Skin epidermis (tissue), 12 donors: ENCODE measurements at regions not wholly inside any gene's neighbourhood (a gene's known extent, or its start where the extent isn't known, plus 50 kb on each side); places are given as distances from the start of the nearest gene placed in this dataset.

Experiments
- H3K27ac ChIP-seq, 21 experiments: fragments of 200-600 bp; sonication (generic) in 11 of 21; one replicate each; pipeline ENCODE4 v1.5.0; 2020; ENCODE audit warnings: mild to moderate bottlenecking in 3 of 21, inconsistent platforms in 2 of 21, moderate library complexity in 2 of 21
- H3K4me3 ChIP-seq, 7 experiments: fragments of 200-600 bp; sonication (generic) in 2 of 7; one replicate each; pipeline ENCODE4 v1.5.0; 2020; ENCODE audit warnings: inconsistent platforms in 2 of 7, mild to moderate bottlenecking in 2 of 7, moderate library complexity in 1 of 7

DNA sequence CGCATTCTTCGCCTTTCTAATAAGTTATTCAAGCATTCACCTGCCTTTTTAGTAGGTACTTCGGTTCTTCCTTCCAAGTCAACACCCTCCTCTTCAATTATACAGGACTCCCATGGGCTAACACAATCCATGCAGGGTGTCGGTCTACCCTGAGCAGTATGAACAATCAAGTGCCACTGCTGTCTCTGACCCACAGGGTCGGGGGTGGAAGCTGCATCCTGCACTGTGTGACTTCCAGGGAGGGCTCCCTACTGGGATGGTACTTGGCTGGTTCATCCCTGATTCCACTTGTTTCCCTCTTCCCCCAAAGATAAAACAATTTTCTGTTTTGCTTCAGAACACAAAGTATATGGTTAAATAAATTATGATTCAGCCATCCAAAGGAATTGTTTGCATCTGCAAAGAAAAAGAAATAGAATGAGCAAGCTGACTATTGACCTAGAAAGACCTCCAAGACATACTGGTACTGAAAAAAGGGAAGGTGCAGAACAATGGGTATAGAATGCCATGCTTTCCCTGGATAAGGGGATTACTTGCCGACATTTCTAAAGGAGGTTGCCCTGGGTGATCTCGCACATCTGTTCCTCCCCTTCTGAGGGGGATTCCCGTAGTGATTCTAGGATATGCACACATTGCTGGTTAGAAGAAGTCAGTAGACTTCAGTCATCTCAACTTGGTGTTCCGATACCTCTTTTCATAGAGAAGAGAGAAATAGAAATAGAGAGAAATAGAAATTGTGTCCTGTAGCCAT is 89.1 kb upstream of the AGR3 start:
- Histone ChIP-seq H3K4me3 (no peak overlapping the region), H3K27ac (peak overlapping the region in 3 of 21 experiments; percentile 13 to 69 (median 17))

DNA sequence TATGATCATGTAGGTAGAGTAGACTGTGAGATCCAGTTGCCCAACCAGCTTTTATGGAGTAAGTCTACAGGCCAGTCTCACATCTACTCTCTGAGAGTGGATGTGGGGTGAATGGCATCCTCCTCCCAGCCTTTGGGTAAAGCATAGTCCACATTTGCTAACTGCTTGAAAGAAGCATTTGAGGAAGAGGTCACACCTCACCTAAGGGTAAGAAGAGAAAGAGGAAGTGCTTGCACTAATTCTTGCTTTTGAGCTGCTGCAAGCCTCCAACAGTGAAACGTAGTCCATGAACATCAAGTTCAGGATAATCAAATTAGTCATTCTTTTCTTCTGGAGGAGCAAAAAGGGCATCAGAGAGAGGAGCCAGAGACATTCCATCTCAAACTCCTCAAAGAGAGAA is 93.9 kb upstream of the AGR3 start:
- no peak overlapping the region for H3K4me3 ChIP-seq
- H3K27ac ChIP-seq: no peak overlapping the region

DNA sequence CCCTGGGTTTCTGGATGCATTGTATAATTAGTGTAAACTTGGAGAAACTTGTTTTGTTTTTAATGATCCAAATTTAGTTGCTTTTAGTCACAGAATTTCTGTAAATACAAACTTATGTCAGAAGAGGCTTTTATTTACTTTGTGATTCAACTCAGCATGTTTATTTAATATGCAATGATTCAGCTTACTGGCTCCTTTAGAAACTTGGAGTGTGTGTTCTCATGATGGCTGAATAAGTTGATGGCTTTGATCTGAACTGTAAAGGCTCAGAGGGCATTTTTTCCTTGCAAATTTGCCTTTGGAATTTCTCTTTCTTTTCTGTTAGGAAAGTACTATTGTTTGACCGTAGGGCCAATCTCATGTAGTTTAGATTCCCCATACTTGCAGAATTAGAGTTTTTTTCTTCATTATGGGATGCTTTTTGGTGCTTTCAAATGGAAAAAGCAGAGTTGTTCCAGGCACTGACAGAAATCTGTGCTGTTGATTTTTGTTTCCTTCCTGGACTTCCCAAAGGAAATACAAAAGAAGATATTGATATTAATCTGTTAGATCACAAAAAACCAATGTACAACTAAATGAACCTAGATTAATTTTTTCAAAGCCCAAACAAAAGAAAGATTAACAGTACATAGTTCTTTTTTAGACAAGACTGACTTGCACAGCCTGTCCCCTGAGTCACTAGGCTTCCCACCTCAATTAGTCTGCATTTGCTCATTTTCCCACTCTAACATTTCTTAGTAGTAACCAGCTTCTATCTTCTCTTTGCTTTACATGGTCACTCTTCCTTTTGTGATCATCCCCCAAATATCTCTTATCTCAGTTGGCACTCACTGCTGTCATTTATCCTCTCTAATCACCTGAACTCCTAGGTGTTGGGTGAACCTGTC is 96.8 kb upstream of the AGR3 start:
- Histone ChIP-seq H3K27ac (peak overlapping the region in 14 of 21 experiments; percentile 20 to 80 (median 46)), H3K4me3 (no peak overlapping the region)

DNA sequence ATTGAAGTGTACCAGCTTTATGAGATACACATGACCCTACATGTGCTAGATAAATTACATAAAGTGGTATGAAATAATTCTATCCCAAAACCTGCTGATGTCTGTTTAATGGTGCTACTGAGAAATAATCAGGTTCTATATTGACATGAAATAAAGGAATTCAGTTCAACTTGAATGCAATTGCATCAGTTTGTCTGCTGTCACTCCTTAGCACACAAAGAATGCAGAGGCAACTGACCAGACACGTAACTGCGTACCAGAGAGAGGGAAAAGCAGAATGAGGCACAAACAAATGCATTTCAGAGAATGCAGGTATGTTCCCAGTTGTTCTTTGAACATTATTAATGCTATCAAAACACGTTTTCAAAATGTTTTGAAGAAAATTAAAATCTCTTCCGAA is 98.8 kb upstream of the AGR3 start:
- H3K4me3 ChIP-seq: no peak overlapping the region
- H3K27ac ChIP-seq: no peak overlapping the region

DNA sequence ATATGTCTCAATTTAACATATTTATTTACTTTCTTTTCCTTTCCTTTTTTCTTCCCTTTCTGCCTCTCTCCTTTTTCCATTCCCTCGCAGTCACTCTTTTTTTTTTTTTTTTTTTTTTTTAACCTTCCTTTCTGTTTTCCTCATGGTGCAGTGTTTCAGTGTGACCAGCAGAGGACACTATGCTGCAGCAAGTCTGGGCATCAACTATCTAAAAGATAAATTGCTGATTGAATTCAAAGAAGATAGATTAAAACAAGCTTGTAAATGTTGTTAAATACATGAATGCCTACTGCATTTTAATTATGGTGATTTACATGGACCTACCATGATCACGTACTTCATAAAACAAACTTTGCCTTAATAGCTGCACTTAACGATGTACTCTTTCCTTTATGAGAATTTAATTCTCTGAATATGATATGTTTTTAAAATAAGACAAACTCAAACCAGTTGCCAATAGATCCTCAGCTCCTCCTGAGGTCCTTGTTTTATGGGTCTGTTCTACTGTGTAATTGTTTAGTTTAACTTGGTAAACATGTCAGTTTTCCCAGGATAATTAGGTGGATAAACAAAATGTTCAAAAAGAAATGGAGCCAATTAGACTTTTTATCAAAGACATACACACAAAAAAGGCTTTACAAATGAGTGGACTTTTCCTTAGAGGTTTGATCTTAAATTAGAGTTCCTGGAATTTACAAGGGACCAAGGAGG is 101.0 kb upstream of the AGR3 start:
- H3K4me3 ChIP-seq: no peak overlapping the region
- peak overlapping the region in 13 of 21 experiments; percentile 0 to 71 (median 31) for H3K27ac ChIP-seq

DNA sequence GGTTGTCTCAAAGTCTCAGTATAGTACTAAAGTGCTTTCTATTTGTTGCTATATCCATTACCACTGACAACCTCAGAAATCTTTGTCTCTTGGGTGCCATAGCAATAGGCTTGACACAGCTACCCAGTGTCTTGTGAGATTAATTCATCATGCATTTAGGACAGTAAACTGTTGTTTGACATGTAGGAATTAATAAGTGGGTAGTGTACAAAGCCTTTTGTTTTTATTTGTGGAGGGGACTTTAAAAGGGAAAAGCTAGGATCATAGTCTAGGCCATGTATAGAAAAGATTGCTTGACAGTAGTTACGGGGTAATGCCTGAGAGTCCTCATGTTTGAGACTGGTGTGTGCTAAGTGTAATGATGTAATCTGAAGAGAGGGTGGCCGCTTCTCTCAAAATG is 102.6 kb upstream of the AGR3 start:
- Histone ChIP-seq H3K27ac (peak overlapping the region in 2 of 21 experiments; percentile 2 to 13), H3K4me3 (no peak overlapping the region)

DNA sequence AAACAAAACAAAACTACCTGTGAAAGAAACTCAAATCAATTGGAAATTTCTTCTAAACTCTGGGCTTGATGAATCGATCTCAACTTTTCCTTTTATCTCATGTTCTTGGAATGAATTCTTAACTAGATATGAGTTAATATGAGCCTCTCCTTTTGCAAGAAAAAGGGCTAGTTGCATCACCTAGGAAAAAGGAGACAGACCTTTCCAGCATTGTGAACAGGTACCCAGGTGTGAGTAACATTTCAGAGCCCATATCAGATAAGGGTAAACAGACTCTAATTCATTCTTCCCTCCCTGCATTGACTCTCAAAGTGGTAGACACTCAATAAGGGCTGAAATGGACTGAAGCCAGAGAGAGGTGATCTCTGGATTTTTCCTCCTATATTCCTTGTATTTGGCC is 103.8 kb upstream of the AGR3 start:
- H3K27ac ChIP-seq: peak overlapping the region in 3 of 21 experiments; percentile 2 to 40 (median 13)
- no peak overlapping the region for H3K4me3 ChIP-seq

DNA sequence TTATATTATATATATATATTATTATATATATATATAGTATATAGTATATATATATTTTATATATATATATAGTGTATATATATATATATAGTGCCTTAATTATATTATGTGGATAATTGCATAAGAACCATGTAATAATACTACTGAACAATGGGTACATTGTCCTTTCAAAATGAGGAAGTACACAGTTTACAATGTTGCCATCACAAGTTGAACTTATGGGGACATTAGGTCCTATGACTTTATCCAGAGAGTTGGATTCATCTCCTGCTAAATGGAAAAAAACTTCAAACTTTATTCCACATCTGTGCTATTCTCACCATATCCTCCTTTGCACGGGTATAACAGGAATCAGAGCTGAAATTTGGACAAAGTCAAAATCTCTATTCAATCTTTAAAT is 105.0 kb upstream of the AGR3 start:
- H3K27ac ChIP-seq: no peak overlapping the region

DNA sequence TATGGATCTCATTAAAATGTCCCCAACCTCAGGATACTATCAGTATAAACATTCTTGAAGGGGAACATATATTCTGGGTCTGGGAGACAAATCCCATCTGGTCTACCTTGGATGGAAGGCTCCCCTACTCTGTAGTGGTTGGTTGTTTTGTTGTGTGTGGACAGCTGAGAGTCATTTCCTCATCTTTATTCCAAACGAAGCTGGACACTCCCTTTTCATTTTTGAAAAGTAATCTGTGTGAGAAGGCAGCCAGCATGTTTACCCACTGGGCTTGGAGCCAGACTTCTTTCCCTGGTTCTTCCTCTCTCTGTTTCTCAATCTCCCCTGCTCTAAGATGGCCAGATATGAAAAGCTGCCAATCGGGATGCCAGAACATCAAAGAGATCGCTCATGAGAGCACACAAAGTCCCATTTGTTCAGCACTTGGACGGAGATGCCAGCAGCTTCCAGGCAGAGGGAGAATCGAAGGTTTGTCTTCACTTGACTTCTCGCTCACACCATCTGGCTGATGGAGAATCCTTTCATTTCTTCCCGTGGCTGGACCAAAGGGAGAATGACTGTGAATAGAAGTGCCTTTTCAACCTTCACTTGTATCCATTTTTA is 108.1 kb upstream of the AGR3 start:
- Histone ChIP-seq H3K27ac (peak overlapping the region in 18 of 21 experiments; percentile 11 to 80 (median 62)), H3K4me3 (peak overlapping the region in 5 of 7 experiments; percentile 18 to 24 (median 19))

More for the DNA sequence above, 105.0 kb upstream of the AGR3 start:
- H3K4me3 ChIP-seq: no peak overlapping the region

DNA sequence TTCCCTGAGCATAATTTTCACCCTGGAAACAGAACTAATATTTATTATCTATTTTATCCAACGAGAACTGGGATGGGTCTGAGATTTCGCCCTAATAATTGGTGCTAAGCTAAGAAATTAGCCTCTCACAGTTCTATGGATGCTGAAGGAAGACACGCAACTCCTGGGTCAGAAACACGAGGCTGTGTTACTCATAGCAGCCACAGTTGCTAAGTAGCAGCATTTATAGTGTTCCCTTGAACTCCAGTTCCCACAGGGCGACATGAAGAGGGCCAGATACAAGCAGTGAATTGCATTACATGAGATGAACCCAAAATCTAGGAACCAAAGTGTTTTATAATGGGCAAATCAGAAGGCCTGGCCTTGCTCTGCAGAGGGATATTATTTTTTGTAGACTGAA is 109.8 kb upstream of the AGR3 start:
- peak overlapping the region in 8 of 21 experiments; percentile 39 to 80 (median 64) for H3K27ac ChIP-seq
- H3K4me3 ChIP-seq: peak overlapping the region in 1 of 7 experiments; percentile 24

DNA sequence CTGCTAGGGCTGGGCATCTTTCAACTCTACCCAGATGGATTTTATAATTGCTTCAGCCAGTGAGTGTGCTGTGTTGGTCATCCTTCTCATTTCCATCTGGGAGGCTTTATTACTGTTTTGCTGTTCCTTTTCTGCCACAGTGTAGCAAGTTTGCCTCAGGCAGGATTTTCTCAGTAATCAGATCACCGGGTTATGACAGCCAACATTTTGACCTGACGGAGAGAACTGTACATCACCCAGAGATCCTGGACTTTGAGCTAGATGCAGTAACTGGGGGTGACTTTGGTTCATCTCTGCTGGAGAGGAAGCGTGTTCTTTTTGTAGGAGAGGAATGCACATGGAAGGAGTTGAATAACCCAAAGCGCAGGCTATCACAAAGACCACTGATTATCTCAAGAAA is 111.8 kb upstream of the AGR3 start:
- Histone ChIP-seq H3K4me3 (no peak overlapping the region), H3K27ac (no peak overlapping the region)

DNA sequence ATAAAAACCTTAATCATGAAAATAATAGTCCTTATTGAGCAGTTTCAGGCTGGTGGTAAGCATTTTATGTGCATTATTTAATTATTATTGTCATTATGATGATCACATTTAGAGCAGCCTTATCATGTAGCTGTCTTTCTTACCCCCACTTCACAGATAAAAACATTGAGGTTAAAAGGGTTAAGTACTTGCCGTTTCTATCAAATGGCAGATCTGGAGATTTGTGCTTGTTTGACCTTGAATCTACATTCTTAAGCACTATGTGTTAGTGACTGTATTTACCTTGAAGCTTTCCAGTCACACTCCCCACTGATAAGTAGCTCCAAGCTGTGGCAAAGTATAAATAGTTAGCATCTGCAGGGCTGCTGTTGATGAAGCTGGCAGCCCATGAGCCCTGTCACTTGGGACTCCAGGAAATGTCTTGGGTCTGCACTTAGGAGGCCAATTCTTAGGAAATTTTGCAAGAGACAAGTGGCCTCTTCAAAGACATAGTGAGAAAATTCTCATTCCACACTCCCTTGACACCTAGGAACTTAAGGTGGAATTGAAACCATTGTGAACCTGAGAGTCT is 116.8 kb upstream of the AGR3 start:
- Histone ChIP-seq H3K4me3 (no peak overlapping the region), H3K27ac (no peak overlapping the region)

DNA sequence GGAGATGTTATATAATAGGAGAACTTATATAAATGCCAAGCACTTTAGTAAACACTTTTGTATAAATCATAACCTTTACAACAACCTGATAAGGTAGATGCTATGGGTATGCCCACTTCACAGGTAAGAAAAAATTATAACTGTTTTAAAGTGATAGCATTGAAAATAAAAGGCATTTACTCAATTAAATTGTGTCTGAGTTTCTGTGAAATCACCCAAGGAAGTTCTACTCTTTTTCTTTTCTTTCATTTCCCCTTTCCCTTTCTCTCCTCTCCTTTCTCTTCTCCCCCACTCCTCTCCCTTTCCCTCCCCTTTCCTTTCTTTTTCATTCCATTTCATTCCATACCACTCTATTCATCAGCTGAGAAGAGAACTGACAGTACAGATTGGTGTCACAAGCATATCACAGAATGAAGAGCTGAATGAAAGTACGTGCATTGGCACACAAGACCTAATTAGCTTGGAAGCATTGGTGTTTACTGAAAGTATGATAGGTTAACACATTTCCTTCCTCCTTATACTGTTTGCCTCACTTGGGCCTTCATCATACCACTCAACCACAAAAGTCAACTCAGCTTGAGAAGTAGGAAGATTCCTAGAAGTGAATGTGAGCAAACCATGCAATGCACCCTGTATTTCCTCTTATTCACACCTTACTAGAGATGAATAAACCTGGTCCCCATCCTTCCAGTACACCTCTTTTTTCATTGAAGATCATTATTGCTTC is 117.9 kb upstream of the AGR3 start:
- no peak overlapping the region for H3K4me3 ChIP-seq
- no peak overlapping the region for H3K27ac ChIP-seq

DNA sequence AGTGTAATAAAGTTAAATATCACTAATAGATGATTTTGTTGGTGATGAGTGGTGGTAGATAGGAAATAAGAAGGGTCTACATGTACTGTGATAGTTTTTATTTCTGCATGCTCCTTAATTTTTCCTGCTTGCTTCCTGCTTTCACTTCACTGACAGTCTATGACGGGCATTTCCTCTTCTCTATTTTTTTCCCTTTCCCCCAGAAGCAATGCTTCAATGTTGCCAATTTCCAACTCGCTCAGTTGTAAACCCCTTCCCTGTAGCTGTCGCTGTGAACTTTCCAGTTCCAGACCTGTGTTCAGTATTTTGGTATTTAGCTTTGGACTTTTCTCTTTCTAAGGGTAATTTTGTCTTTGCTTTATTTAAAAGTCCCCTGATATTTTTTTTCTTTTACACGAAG is 123.5 kb upstream of the AGR3 start:
- H3K27ac ChIP-seq: peak overlapping the region in 2 of 21 experiments; percentile 15 to 58
- no peak overlapping the region for H3K4me3 ChIP-seq

DNA sequence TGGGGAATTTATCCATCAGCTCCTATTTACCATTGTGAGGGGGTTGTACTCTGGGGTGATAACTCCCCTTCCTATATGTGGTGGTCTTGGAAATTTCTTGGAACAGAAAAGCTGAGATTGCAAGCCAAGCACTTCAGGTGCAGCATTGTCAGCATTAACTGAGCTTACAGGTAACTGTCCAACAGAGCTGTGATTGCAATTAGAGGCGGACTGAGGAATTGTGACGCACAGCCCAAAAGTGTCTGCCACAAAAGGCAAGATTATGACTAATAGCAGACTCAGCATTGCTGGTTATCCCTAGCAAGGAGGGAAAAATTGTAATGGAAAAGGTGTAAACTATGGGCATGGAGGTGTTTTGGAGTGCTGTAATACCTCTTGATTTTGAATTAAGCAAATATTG is 126.1 kb upstream of the AGR3 start:
- Histone ChIP-seq H3K27ac (peak overlapping the region in 1 of 21 experiments; percentile 1), H3K4me3 (no peak overlapping the region)

DNA sequence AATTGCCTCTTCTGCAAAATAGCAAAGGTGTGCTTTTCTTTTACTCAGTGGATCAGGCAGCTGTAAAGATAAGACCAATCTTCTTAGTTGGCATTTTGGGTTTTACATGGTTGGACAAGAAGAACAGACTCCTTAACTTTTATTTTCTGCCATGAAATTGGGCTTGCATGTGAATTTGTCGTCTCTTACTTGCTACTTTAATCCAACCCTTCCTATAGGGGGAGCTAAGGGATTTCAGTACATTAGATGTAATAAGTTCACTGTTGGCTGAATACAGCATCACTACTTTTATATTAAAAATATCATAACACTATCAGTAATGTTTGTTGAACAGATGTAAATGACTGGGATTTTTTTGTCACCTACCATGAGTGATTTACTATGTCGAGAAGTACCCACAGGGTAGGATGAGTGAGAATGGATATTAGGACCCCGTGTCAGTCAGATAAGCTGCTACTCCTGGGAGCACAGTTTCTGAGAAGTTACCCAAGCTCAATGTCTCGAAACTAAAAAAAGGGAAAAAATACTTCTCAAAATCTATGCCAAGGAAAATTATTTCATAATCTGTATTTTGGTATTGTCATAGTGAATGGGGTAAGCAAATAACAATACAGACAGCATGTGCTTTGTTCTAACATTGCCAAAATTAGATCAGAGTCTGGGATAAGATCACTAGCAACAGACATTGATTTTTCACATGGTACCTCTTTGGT is 127.4 kb upstream of the AGR3 start:
- Histone ChIP-seq H3K27ac (peak overlapping the region in 15 of 21 experiments; percentile 4 to 75 (median 38)), H3K4me3 (no peak overlapping the region)

DNA sequence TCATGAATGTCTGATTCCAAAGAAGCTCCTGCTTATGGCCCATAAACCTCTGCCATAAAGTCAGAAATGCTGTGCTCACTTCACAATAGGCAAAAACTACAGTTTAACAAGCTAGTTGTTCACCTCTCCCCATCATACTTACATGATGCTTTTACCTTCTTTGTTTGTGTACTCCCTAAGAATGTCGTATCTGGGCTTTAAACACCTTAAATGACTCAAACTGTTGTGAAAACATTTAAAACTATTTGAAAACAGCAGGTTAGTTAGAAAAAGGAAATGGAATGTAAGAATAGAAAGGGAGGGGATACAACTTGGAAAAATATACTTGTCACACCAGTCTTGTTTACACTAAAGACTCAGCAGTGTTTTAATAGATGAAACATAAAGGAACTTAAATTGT is 128.2 kb upstream of the AGR3 start:
- Histone ChIP-seq H3K4me3 (no peak overlapping the region), H3K27ac (peak overlapping the region in 16 of 21 experiments; percentile 4 to 75 (median 36))
